Testis (tissue), 2 donors: ENCODE measurements at regions not wholly inside any gene's neighbourhood (a gene's known extent, or its start where the extent isn't known, plus 50 kb on each side); places are given as distances from the start of the nearest gene placed in this dataset.

Source experiments
- CTCF ChIP-seq, 3 experiments: fragments of 450-650 bp in 2 of 3; fragments of 200-600 bp in 1 of 3; sonication (generic) in 1 of 3; IDR thresholded peaks; one replicate each; pipeline ENCODE4 v1.5.1; 2016 to 2019; ENCODE audit warnings: antibody characterized with exemption in 3 of 3, mild to moderate bottlenecking in 2 of 3, moderate library complexity in 1 of 3
- POLR2A ChIP-seq: fragments of 450-650 bp; IDR thresholded peaks from one replicate; pipeline ENCODE4 v1.6.1; 2017; ENCODE audit warnings: antibody characterized with exemption, mild to moderate bottlenecking, moderate library complexity

GRCh38 chr2:49834433-49834832 is 680.1 kb upstream of the FSHR start:
- TF ChIP-seq CTCF (IDR thresholded peaks at IDR 0.05) = no peak
- TF ChIP-seq POLR2A = no peak
